T-helper 2 cell treated with Interferon-gamma antibody and Interleukin-4, amounts not matched to agents 5 μg/mL and 100 μg/mL, for 36 hours (primary cell): ENCODE measurements at regions not wholly inside any gene's neighbourhood (a gene's known extent, or its start where the extent isn't known, plus 50 kb on each side); places are given as distances from the start of the nearest gene placed in this dataset.

ENCODE experiments used
- DNase-seq: peaks from one replicate; pipeline ENCODE4 v3.0.0; 2021; ENCODE audit warnings: low spot score
- H3K27ac Mint-ChIP-seq: one replicate; pipeline ENCODE4 v1.8.0; 2021; ENCODE audit warnings: mild to moderate bottlenecking, mixed read lengths
- H3K27me3 Mint-ChIP-seq: one replicate; pipeline ENCODE4 v1.8.0; 2021; ENCODE audit warnings: low read depth, mixed read lengths
- H3K36me3 Mint-ChIP-seq: one replicate; pipeline ENCODE4 v1.8.0; 2021; ENCODE audit warnings: low read depth, mixed read lengths
- H3K4me1 Mint-ChIP-seq: one replicate; pipeline ENCODE4 v1.8.0; 2021; ENCODE audit warnings: low read depth, mixed read lengths
- H3K4me3 Mint-ChIP-seq: one replicate; pipeline ENCODE4 v1.8.0; 2022; ENCODE audit warnings: mild to moderate bottlenecking, moderate library complexity, mixed read lengths
- H3K9me3 Mint-ChIP-seq: one replicate; pipeline ENCODE4 v1.8.0; 2021; ENCODE audit warnings: mixed read lengths

GRCh38 chr3:24953060-24953771, 458.6 kb upstream of the THRB start:
- Mint-ChIP-seq H3K27me3 (no peaks in the 10 kb centered on the region), H3K9me3 (no peaks in the 10 kb centered on the region), H3K4me1 (no peaks in the 10 kb centered on the region), H3K27ac (no peak overlapping the region), H3K4me3 (no peak overlapping the region), H3K36me3 (no peaks in the 10 kb centered on the region)
- no peak for DNase-seq

DNA sequence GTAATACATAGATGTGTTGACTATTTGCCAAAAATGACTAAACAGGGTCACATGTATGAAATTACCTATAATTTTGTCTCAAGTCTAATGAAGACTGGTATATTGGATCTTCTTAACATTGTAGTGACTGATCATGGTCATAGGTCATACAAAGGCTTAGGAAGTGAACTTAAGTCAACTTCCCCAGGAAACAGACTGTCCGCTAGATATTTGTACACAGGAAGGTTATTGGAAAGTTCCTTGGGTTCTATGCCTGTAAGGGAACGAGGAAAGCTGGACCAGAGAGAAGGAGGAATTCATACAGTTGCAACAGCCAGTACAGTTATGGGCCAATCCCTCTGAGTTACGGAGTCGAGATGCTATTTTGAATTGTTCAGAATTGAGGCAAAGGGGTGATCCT, 462.0 kb upstream of the THRB start:
- no peaks in the 10 kb centered on the region for H3K27me3 Mint-ChIP-seq
- no peak overlapping the region for H3K4me3 Mint-ChIP-seq
- H3K9me3 Mint-ChIP-seq: no peaks in the 10 kb centered on the region
- no peaks in the 10 kb centered on the region for H3K36me3 Mint-ChIP-seq
- DNase-seq: no peak
- H3K27ac Mint-ChIP-seq: no peak overlapping the region
- H3K4me1 Mint-ChIP-seq: no peaks in the 10 kb centered on the region

GRCh38 chr3:24958271-24958670, 463.6 kb upstream of the THRB start:
- no peaks in the 10 kb centered on the region for H3K36me3 Mint-ChIP-seq
- H3K9me3 Mint-ChIP-seq: no peaks in the 10 kb centered on the region
- H3K4me3 Mint-ChIP-seq: no peak overlapping the region
- H3K27me3 Mint-ChIP-seq: no peaks in the 10 kb centered on the region
- no peaks in the 10 kb centered on the region for H3K4me1 Mint-ChIP-seq
- no peak for DNase-seq
- H3K27ac Mint-ChIP-seq: no peak overlapping the region

DNA sequence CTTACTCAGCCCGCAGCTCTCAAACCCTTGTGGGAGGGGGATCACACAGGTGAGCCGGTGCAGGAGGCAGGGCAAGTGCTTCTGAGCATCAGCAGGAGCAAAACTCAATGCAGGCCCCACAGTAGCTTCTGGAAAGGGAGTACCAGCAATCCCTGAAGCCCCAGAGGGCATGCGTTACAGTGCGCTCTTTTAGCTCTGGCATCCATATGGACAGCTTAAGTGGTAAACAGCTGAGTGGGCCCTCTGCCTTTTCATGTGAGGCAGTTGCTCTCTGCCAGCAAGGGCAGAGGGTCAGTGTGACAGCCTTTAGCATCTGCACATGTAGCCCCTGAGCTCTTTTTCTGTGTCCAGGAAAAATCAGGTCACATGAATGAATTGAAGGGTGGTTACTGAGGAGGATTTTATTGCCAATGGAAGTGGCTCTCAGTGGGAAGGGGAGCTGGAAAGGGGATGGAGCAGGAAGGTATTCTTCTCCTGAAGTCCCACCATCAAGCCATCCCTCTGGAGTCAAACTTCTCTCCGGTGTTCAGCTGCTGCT, 464.3 kb upstream of the THRB start:
- Mint-ChIP-seq H3K36me3 (no peaks in the 10 kb centered on the region), H3K4me3 (no peak overlapping the region)

GRCh38 chr3:24963762-24964625, 464.1 kb upstream of the RARB start:
- H3K36me3 Mint-ChIP-seq: no peaks in the 10 kb centered on the region
- H3K4me1 Mint-ChIP-seq: no peaks in the 10 kb centered on the region
- H3K9me3 Mint-ChIP-seq: no peaks in the 10 kb centered on the region
- H3K4me3 Mint-ChIP-seq: no peak overlapping the region
- no peak for DNase-seq
- no peaks in the 10 kb centered on the region for H3K27me3 Mint-ChIP-seq
- no peak overlapping the region for H3K27ac Mint-ChIP-seq

More for the DNA sequence above, 464.3 kb upstream of the THRB start:
- DNase-seq: no peak
- Mint-ChIP-seq H3K9me3 (no peaks in the 10 kb centered on the region), H3K27me3 (no peaks in the 10 kb centered on the region), H3K4me1 (no peaks in the 10 kb centered on the region), H3K27ac (no peak overlapping the region)

- Mint-ChIP-seq H3K4me1 (no peaks in the 10 kb centered on the region), H3K36me3 (no peaks in the 10 kb centered on the region), H3K27me3 (no peaks in the 10 kb centered on the region), H3K27ac (no peak overlapping the region), H3K9me3 (no peaks in the 10 kb centered on the region), H3K4me3 (no peak overlapping the region)
- no peak for DNase-seq
Observed at GRCh38 chr3:24965706-24966385, 462.2 kb upstream of the RARB start.

GRCh38 chr3:24968036-24968435, 460.0 kb upstream of the RARB start:
- Mint-ChIP-seq H3K27ac (no peak overlapping the region), H3K36me3 (no peaks in the 10 kb centered on the region), H3K4me3 (no peak overlapping the region), H3K9me3 (no peaks in the 10 kb centered on the region), H3K4me1 (no peaks in the 10 kb centered on the region), H3K27me3 (no peaks in the 10 kb centered on the region)
- no peak for DNase-seq

DNA sequence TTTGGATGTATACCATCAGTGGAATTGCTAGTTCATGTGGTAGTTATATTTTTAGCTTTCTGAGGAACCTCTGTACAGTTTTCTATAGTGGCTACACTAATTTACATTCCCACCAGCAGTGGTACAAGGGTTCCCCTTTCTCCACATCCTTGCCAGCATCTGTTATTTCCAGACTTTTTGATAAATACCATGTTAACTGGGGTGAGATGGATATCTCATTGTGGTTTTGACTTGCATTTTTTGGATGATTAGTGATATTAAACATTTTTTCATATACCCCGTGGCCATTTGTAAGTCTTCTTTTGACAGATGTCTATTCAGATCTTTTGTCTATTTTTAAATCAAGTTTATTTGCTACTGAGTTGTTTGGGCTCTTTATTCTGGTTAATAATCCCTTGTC, 455.6 kb upstream of the RARB start:
- no peaks in the 10 kb centered on the region for H3K9me3 Mint-ChIP-seq
- no peak overlapping the region for H3K27ac Mint-ChIP-seq
- no peaks in the 10 kb centered on the region for H3K4me1 Mint-ChIP-seq
- no peak for DNase-seq
- no peaks in the 10 kb centered on the region for H3K27me3 Mint-ChIP-seq
- H3K36me3 Mint-ChIP-seq: no peaks in the 10 kb centered on the region
- no peak overlapping the region for H3K4me3 Mint-ChIP-seq

- Mint-ChIP-seq H3K27me3 (no peaks in the 10 kb centered on the region), H3K9me3 (peaks cover 6% of the 10 kb centered on the region), H3K27ac (no peak overlapping the region), H3K4me1 (no peaks in the 10 kb centered on the region), H3K4me3 (no peak overlapping the region), H3K36me3 (no peaks in the 10 kb centered on the region)
- DNase-seq: no peak
Observed at GRCh38 chr3:24981309-24981708, 446.8 kb upstream of the RARB start.

DNA sequence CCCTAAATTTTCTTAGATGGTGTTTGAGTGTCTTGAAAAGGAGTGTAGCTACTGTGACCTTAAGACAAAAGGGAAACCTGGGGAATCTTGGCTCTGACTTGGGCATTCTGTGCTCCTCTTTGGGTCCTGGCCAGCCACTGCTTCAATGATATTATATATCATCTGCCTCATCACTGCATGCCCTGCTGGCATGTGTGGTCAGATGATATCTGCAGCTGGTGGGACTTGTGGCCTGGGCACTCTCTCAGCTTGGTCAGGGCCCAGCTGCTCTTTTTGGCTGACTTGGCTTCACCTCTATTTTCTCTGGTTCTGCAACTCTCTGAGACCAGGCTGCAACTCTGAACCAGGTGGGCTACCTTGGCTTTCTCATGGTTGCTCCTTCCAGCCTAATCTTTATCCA, 446.1 kb upstream of the RARB start:
- Mint-ChIP-seq H3K27ac (no peak overlapping the region), H3K9me3 (peaks cover 6% of the 10 kb centered on the region), H3K36me3 (no peaks in the 10 kb centered on the region), H3K27me3 (no peaks in the 10 kb centered on the region), H3K4me1 (no peaks in the 10 kb centered on the region), H3K4me3 (no peak overlapping the region)
- no peak for DNase-seq

DNA sequence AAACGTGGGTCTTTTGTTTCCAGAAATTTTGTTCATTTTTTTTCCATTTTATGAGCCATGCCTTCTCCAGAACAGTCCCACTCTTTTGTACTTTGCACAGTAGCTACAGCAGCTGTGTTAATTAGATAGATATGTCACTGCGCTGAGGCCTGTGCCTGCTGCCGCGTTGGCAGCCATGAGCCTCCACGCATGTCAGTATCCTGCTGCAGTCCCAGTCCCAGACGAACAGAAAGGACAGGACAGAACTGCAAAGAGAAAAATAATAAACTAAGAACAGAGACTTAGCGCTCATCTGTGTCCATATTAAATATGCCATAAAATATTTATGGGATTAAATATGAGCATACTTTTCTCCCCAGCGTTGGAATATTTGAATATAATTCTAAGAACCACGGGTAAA, 442.4 kb upstream of the RARB start:
- no peak for DNase-seq
- Mint-ChIP-seq H3K4me3 (no peak overlapping the region), H3K27me3 (no peaks in the 10 kb centered on the region), H3K4me1 (no peaks in the 10 kb centered on the region), H3K36me3 (no peaks in the 10 kb centered on the region), H3K9me3 (no peaks in the 10 kb centered on the region), H3K27ac (no peak overlapping the region)

- H3K4me3 Mint-ChIP-seq: no peak overlapping the region
- no peak overlapping the region for H3K27ac Mint-ChIP-seq
- no peaks in the 10 kb centered on the region for H3K4me1 Mint-ChIP-seq
- no peaks in the 10 kb centered on the region for H3K36me3 Mint-ChIP-seq
- no peak for DNase-seq
- no peaks in the 10 kb centered on the region for H3K27me3 Mint-ChIP-seq
- H3K9me3 Mint-ChIP-seq: peaks cover 3% of the 10 kb centered on the region
Observed at GRCh38 chr3:24986612-24987011, 441.5 kb upstream of the RARB start.

GRCh38 chr3:24999357-24999756, 428.7 kb upstream of the RARB start:
- H3K9me3 Mint-ChIP-seq: no peaks in the 10 kb centered on the region
- no peak overlapping the region for H3K4me3 Mint-ChIP-seq
- H3K27me3 Mint-ChIP-seq: no peaks in the 10 kb centered on the region

DNA sequence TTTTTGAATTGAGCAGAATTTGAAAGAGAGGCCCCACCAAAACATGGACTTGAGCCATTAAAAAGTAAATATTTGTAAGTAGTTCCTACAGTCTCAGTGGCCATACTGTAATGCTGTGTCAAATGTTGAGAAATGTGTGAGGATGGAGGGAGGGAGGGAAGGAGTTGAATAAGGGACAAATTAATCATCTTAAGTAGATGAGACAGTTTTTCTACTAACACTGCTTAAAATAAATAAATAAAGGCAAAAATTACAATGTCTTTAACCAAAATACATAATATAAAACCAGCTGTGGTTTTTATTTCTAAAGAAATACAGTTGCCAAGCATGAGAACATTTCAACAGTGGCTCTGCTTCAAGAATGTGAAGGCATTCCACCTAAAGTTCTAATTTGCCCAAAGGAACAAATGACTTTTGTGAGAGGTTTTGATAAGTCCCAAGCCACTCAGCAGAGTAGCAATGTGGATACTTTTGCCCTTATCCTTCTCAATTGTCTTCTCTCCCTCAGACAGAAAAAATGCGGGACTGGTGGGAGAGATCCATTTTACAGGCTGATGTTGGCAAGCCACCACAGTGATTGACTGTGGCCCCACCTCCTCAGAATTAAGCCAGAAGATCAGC, 427.0 kb upstream of the RARB start:
- no peaks in the 10 kb centered on the region for H3K36me3 Mint-ChIP-seq
- no peak overlapping the region for H3K27ac Mint-ChIP-seq
- no peaks in the 10 kb centered on the region for H3K27me3 Mint-ChIP-seq
- H3K4me1 Mint-ChIP-seq: no peaks in the 10 kb centered on the region
- no peaks in the 10 kb centered on the region for H3K9me3 Mint-ChIP-seq
- no peak for DNase-seq
- H3K4me3 Mint-ChIP-seq: no peak overlapping the region

More at GRCh38 chr3:24999357-24999756, 428.7 kb upstream of the RARB start:
- DNase-seq: no peak
- Mint-ChIP-seq H3K27ac (no peak overlapping the region), H3K4me1 (no peaks in the 10 kb centered on the region), H3K36me3 (no peaks in the 10 kb centered on the region)
